Calu3 (cell line): ENCODE measurements at regions not wholly inside any gene's neighbourhood (a gene's known extent, or its start where the extent isn't known, plus 50 kb on each side); places are given as distances from the start of the nearest gene placed in this dataset.

Experiments
- BruUV-seq: library from RNA; stranded (reverse); fragments of 400-500 nt; replicated peaks from 2 replicates; lab custom pipeline; 2021; lab: Mats Ljungman, UMichigan
- CTCF ChIA-PET: fragments of 300-600 bp; sonication (Branson Sonifier 250); formaldehyde crosslinking; loops from one replicate; lab custom pipeline; 2022; ENCODE audit warnings: antibody characterized with exemption; lab: Charles Lee
- DNase-seq: peaks from one replicate; pipeline ENCODE4 v3.0.0; 2022
- H3K27ac Mint-ChIP-seq: one replicate; pipeline ENCODE4 v1.8.0; 2022; ENCODE audit warnings: mixed read lengths; ENCODE audit not compliant: unreplicated experiment
- H3K27me3 Mint-ChIP-seq: one replicate; pipeline ENCODE4 v1.8.0; 2022; ENCODE audit warnings: mixed read lengths; ENCODE audit not compliant: unreplicated experiment
- H3K36me3 Mint-ChIP-seq: one replicate; pipeline ENCODE4 v1.8.0; 2022; ENCODE audit warnings: mild to moderate bottlenecking, moderate library complexity, mixed read lengths; ENCODE audit not compliant: insufficient read depth, unreplicated experiment
- H3K4me1 Mint-ChIP-seq: one replicate; pipeline ENCODE4 v1.8.0; 2022; ENCODE audit warnings: mild to moderate bottlenecking, low read depth, mixed read lengths; ENCODE audit not compliant: unreplicated experiment
- H3K4me3 Mint-ChIP-seq: one replicate; pipeline ENCODE4 v1.8.0; 2022; ENCODE audit warnings: mild to moderate bottlenecking, low read depth, moderate library complexity, mixed read lengths; ENCODE audit not compliant: unreplicated experiment
- H3K9me3 Mint-ChIP-seq: one replicate; pipeline ENCODE4 v1.8.0; 2022; ENCODE audit warnings: low read depth, mixed read lengths; ENCODE audit not compliant: unreplicated experiment
- intact Hi-C: fragments of 100-400 bp; cut with micrococcal nuclease; formaldehyde crosslinking; loops from one replicate; pipeline ENCODE4 v1.10.0; 2022; ENCODE audit not compliant: unreplicated experiment
- TF ChIP-seq, protein P1 (sequence below): fragments of 200-600 bp; IDR thresholded peaks from one replicate; pipeline ENCODE4 v1.8.0; 2022; ENCODE audit warnings: antibody characterized with exemption; ENCODE audit not compliant: unreplicated experiment

DNA sequence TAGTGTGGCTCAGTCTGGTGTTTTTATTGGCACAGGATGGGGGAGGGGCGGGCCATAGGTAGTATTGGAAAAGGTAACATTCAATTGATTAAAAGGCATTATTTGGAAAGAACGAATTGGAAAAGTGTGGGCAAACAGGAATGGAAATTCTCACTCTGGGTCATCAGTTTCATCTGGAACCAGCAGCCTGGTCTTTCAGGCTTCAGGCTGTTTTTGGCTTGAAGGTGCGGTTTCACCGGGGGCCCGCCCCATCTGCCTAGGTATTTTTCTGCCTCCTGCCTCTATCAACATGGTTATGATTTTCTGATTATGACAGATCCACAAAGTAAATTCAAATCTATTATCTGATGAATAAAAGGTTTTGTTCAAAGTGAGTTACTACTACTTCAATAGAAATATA lies 59.5 kb upstream of the CD28 start:
- peaks cover 40% of the 10 kb centered on the region for H3K4me1 Mint-ChIP-seq

DNA sequence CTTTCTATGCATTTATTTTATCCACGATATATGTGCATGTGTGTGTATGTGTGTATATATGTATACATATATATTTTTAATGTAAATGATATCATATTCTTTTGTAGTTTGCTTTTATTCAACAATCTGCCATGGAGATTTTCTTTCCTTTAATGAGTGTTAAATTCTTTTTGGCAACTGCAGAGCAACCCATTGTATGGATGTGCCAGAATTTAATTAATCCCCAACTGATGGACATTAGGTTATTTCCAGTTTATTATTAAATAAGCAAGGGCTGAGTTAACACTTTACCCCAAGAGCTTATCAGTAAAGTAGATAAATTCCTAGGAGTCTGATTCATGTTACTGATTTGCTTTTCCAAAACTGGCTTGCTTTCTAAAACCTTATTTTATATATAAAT lies 58.9 kb upstream of the CD28 start:
- intact Hi-C loops = no loop called here
- Mint-ChIP-seq H3K9me3 (no peaks in the 10 kb centered on the region), H3K27ac (no peak overlapping the region), H3K4me3 (no peak overlapping the region), H3K36me3 (peaks cover 14% of the 10 kb centered on the region), H3K27me3 (no peaks in the 10 kb centered on the region), H3K4me1 (peaks cover 43% of the 10 kb centered on the region)
- no TSS peak for BruUV-seq
- DNase-seq = no peak
- TF ChIP-seq, protein P1, sequence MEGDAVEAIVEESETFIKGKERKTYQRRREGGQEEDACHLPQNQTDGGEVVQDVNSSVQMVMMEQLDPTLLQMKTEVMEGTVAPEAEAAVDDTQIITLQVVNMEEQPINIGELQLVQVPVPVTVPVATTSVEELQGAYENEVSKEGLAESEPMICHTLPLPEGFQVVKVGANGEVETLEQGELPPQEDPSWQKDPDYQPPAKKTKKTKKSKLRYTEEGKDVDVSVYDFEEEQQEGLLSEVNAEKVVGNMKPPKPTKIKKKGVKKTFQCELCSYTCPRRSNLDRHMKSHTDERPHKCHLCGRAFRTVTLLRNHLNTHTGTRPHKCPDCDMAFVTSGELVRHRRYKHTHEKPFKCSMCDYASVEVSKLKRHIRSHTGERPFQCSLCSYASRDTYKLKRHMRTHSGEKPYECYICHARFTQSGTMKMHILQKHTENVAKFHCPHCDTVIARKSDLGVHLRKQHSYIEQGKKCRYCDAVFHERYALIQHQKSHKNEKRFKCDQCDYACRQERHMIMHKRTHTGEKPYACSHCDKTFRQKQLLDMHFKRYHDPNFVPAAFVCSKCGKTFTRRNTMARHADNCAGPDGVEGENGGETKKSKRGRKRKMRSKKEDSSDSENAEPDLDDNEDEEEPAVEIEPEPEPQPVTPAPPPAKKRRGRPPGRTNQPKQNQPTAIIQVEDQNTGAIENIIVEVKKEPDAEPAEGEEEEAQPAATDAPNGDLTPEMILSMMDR = no peak
- CTCF ChIA-PET = interaction anchor here (0.5 to 3.0 kb wide), 5 partner anchors 33 to 167 kb away, joined by 3 to 10 read pairs (median 3); no protein-coding TSS in a partner anchor

More for the DNA sequence above, 59.5 kb upstream of the CD28 start:
- DNase-seq = no peak
- TF ChIP-seq, protein P1 = no peak
- H3K4me3 Mint-ChIP-seq = no peak overlapping the region
- no peaks in the 10 kb centered on the region for H3K27me3 Mint-ChIP-seq
- H3K36me3 Mint-ChIP-seq = peaks cover 14% of the 10 kb centered on the region
- intact Hi-C loops = no loop called here
- no TSS peak for BruUV-seq
- CTCF ChIA-PET = interaction anchor here (3.0 kb wide), 1 partner anchor 168 kb away, joined by 10 read pairs; no protein-coding TSS in a partner anchor
- H3K9me3 Mint-ChIP-seq = no peaks in the 10 kb centered on the region
- H3K27ac Mint-ChIP-seq = no peak overlapping the region

DNA sequence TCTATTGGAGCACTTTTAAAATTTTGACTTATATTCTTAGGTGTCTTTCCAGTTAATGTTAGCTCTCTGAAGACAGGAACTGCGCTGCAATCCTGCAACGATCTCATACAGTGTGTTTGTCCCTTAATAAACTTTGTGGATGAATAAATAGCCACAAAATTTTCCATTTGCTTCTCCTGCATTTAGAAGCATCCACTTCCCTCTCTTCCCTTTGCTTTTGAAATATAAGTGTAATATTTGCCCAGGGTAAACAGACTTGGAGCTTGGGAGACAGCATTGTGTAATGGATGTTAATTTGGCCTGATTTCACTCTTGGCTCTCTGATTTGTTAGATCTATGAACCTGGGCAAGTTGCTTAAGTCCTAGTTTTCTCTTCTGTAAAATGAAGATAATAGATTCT lies 58.2 kb upstream of the CD28 start:
- TF ChIP-seq, protein P1 = no peak
- no peaks in the 10 kb centered on the region for H3K9me3 Mint-ChIP-seq
- intact Hi-C loops = no loop called here
- H3K4me1 Mint-ChIP-seq = peaks cover 43% of the 10 kb centered on the region
- peaks cover 14% of the 10 kb centered on the region for H3K36me3 Mint-ChIP-seq
- CTCF ChIA-PET = interaction anchor here (0.5 to 3.0 kb wide), 5 partner anchors 34 to 166 kb away, joined by 3 to 10 read pairs (median 3); no protein-coding TSS in a partner anchor
- H3K27me3 Mint-ChIP-seq = no peaks in the 10 kb centered on the region
- no peak for DNase-seq
- BruUV-seq = no TSS peak
- H3K4me3 Mint-ChIP-seq = no peak overlapping the region
- peak overlapping the region; percentile 59 for H3K27ac Mint-ChIP-seq

DNA sequence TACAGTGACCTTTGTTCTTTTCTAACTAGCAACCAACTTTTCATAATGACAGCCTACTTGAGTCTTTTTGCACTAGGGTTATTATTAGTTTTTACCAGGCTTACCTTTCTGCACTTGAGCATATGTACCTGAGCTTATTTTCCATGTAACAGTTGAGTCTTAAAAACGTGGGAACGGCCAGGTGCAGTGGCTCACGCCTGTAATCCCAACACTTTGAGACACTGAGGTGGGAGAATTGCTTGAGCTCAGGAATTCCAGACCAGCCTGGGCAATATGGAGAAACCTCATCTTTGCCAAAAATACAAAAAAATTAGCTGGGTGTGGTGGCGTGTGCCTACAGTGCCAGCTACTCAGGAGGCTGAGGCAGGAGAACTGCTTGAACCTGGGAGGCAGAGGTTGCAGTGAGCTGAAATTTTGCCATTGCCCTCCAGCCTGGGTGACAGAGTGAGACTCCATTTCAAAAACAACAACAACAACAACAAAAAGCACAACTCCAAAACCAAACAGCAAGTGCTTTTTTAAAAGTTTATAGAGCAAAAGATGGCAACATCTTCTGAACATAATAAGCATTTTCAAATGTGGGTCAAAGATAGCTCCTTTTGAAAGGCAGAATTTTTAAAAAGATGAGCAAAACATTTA lies 57.1 kb upstream of the CD28 start:
- BruUV-seq = no TSS peak
- peak overlapping the region; percentile 87 for H3K27ac Mint-ChIP-seq
- H3K36me3 Mint-ChIP-seq = peaks cover 14% of the 10 kb centered on the region
- peaks cover 43% of the 10 kb centered on the region for H3K4me1 Mint-ChIP-seq
- H3K4me3 Mint-ChIP-seq = peak overlapping the region; percentile 40
- TF ChIP-seq, protein P1 = no peak
- no peaks in the 10 kb centered on the region for H3K27me3 Mint-ChIP-seq
- intact Hi-C loops = no loop called here
- no peak for DNase-seq
- CTCF ChIA-PET = interaction anchor here (0.7 to 3.0 kb wide), 6 partner anchors 18 to 165 kb away, joined by 3 to 10 read pairs (median 4); no protein-coding TSS in a partner anchor
- H3K9me3 Mint-ChIP-seq = no peaks in the 10 kb centered on the region
